ENCODE measurements at regions not wholly inside any gene's neighbourhood (a gene's known extent, or its start where the extent isn't known, plus 50 kb on each side); places are given as distances from the start of the nearest gene placed in this dataset.
"Not testable (repeated sequence)": the region's sequence is repeated elsewhere in the genome, so short reads cannot be mapped to it uniquely, and the experiment has no call there.

- Histone ChIP-seq H3K79me1 (ENCODE audit: low read depth, low read length) (no peaks in the 10 kb centered on the region), H2BK120ac (ENCODE audit: low read depth, low read length) (no peak overlapping the region), H3K9ac (ENCODE audit: low read depth, low read length, poor library complexity) (no peak overlapping the region), H2AK5ac (ENCODE audit: low read depth, low read length) (no peak overlapping the region), H3K27ac (replicated peaks; ENCODE audit: low read length) (no peak overlapping the region), H3K4me1 (ENCODE audit: control insufficient read depth in 2 of 2, insufficient read depth in 1 of 2, low read depth in 1 of 2, low read length in 2 of 2) (no peaks in the 10 kb centered on the region), H3K18ac (ENCODE audit: low read length) (no peak overlapping the region), H3K36me3 (replicated peaks in 1 of 2; ENCODE audit: control insufficient read depth in 2 of 2, insufficient read depth in 2 of 2, low read length in 2 of 2) (no peaks in the 10 kb centered on the region), H2BK15ac (ENCODE audit: low read length) (no peak overlapping the region), H2BK5ac (ENCODE audit: low read length) (no peak overlapping the region), H2BK12ac (ENCODE audit: low read length) (no peak overlapping the region), H3K4ac (ENCODE audit: low read length) (no peak overlapping the region), H3K4me2 (ENCODE audit: insufficient read depth, low read length, poor library complexity, severe bottlenecking) (no peak overlapping the region), H4K8ac (ENCODE audit: low read depth, low read length) (no peak overlapping the region), H3K14ac (ENCODE audit: low read length) (no peak overlapping the region), H3K9me3 (replicated peaks in 1 of 2; ENCODE audit: control insufficient read depth in 2 of 2, insufficient read depth in 1 of 2, low read depth in 1 of 2, low read length in 2 of 2) (no peaks in the 10 kb centered on the region), H3K4me3 (ENCODE audit: low read length in 2 of 2) (no peak overlapping the region), H2AFZ (ENCODE audit: low read length) (no peak overlapping the region), H3K27me3 (ENCODE audit: control insufficient read depth in 3 of 3, insufficient read depth in 3 of 3, low read depth in 1 of 3, low read length in 3 of 3) (no peaks in the 10 kb centered on the region), H3K23ac (ENCODE audit: low read depth, low read length, poor library complexity) (no peak overlapping the region), H4K91ac (ENCODE audit: low read depth, low read length, poor library complexity) (no peak overlapping the region)
- DNase-seq (ENCODE audit: low spot score): no peak
- no CpG with 5 or more reads among the region's 7 CpGs for WGBS, 2 donors (ENCODE audit: extremely low coverage in 2 of 2, insufficient read length in 2 of 2, insufficient replicate concordance in 1 of 2)
Observed at GRCh38 chr12:112627851-112628250, 163.7 kb upstream of the RPH3A start.

GRCh38 chr12:112631974-112632373 is 159.6 kb upstream of the RPH3A start:
- WGBS, 2 donors (ENCODE audit: extremely low coverage in 2 of 2, insufficient read length in 2 of 2, insufficient replicate concordance in 1 of 2): no CpG with 5 or more reads among the region's 2 CpGs

GRCh38 chr12:112635036-112635435 is 156.5 kb upstream of the RPH3A start:
- Histone ChIP-seq H3K9ac (ENCODE audit: low read depth, low read length, poor library complexity) (no peak overlapping the region), H2BK12ac (ENCODE audit: low read length) (no peak overlapping the region), H4K8ac (ENCODE audit: low read depth, low read length) (no peak overlapping the region), H3K18ac (ENCODE audit: low read length) (no peak overlapping the region), H3K27ac (replicated peaks; ENCODE audit: low read length) (no peak overlapping the region), H3K4me3 (ENCODE audit: low read length in 2 of 2) (no peak overlapping the region), H3K14ac (ENCODE audit: low read length) (no peak overlapping the region), H3K79me1 (ENCODE audit: low read depth, low read length) (no peaks in the 10 kb centered on the region), H2AFZ (ENCODE audit: low read length) (no peak overlapping the region), H3K36me3 (replicated peaks in 1 of 2; ENCODE audit: control insufficient read depth in 2 of 2, insufficient read depth in 2 of 2, low read length in 2 of 2) (no peaks in the 10 kb centered on the region), H3K9me3 (replicated peaks in 1 of 2; ENCODE audit: control insufficient read depth in 2 of 2, insufficient read depth in 1 of 2, low read depth in 1 of 2, low read length in 2 of 2) (no peaks in the 10 kb centered on the region), H3K4me1 (ENCODE audit: control insufficient read depth in 2 of 2, insufficient read depth in 1 of 2, low read depth in 1 of 2, low read length in 2 of 2) (no peaks in the 10 kb centered on the region), H2BK5ac (ENCODE audit: low read length) (no peak overlapping the region), H3K4ac (ENCODE audit: low read length) (no peak overlapping the region), H3K27me3 (ENCODE audit: control insufficient read depth in 3 of 3, insufficient read depth in 3 of 3, low read depth in 1 of 3, low read length in 3 of 3) (no peaks in the 10 kb centered on the region), H4K91ac (ENCODE audit: low read depth, low read length, poor library complexity) (no peak overlapping the region), H3K23ac (ENCODE audit: low read depth, low read length, poor library complexity) (no peak overlapping the region), H2BK15ac (ENCODE audit: low read length) (no peak overlapping the region), H2AK5ac (ENCODE audit: low read depth, low read length) (no peak overlapping the region), H2BK120ac (ENCODE audit: low read depth, low read length) (no peak overlapping the region), H3K4me2 (ENCODE audit: insufficient read depth, low read length, poor library complexity, severe bottlenecking) (no peak overlapping the region)
- WGBS, 2 donors (ENCODE audit: extremely low coverage in 2 of 2, insufficient read length in 2 of 2, insufficient replicate concordance in 1 of 2): no CpG with 5 or more reads among the region's 1 CpG
- no peak for DNase-seq (ENCODE audit: low spot score)

More at GRCh38 chr12:112631974-112632373, 159.6 kb upstream of the RPH3A start:
- H3K4me2 ChIP-seq (ENCODE audit: insufficient read depth, low read length, poor library complexity, severe bottlenecking); H3K4ac ChIP-seq (ENCODE audit: low read length); H3K4me3 ChIP-seq (ENCODE audit: low read length in 2 of 2); H3K79me1 ChIP-seq (ENCODE audit: low read depth, low read length); H3K18ac ChIP-seq (ENCODE audit: low read length); H4K91ac ChIP-seq (ENCODE audit: low read depth, low read length, poor library complexity); H2BK15ac ChIP-seq (ENCODE audit: low read length); H2BK120ac ChIP-seq (ENCODE audit: low read depth, low read length); H3K14ac ChIP-seq (ENCODE audit: low read length); H3K9me3 ChIP-seq (replicated peaks in 1 of 2; ENCODE audit: control insufficient read depth in 2 of 2, insufficient read depth in 1 of 2, low read depth in 1 of 2, low read length in 2 of 2); H4K8ac ChIP-seq (ENCODE audit: low read depth, low read length); H2AK5ac ChIP-seq (ENCODE audit: low read depth, low read length); H3K27ac ChIP-seq (replicated peaks; ENCODE audit: low read length); H2BK12ac ChIP-seq (ENCODE audit: low read length); H3K27me3 ChIP-seq (ENCODE audit: control insufficient read depth in 3 of 3, insufficient read depth in 3 of 3, low read depth in 1 of 3, low read length in 3 of 3); DNase-seq (ENCODE audit: low spot score); H3K36me3 ChIP-seq (replicated peaks in 1 of 2; ENCODE audit: control insufficient read depth in 2 of 2, insufficient read depth in 2 of 2, low read length in 2 of 2); H3K9ac ChIP-seq (ENCODE audit: low read depth, low read length, poor library complexity); H3K23ac ChIP-seq (ENCODE audit: low read depth, low read length, poor library complexity); H3K4me1 ChIP-seq (ENCODE audit: control insufficient read depth in 2 of 2, insufficient read depth in 1 of 2, low read depth in 1 of 2, low read length in 2 of 2); H2AFZ ChIP-seq (ENCODE audit: low read length); H2BK5ac ChIP-seq (ENCODE audit: low read length): not testable (repeated sequence)

GRCh38 chr12:112638420-112638819 is 153.1 kb upstream of the RPH3A start:
- H3K4ac ChIP-seq (ENCODE audit: low read length): no peak overlapping the region
- H3K23ac ChIP-seq (ENCODE audit: low read depth, low read length, poor library complexity): no peak overlapping the region
- H2BK15ac ChIP-seq (ENCODE audit: low read length): no peak overlapping the region
- no peak overlapping the region for H2AFZ ChIP-seq (ENCODE audit: low read length)
- H2AK5ac ChIP-seq (ENCODE audit: low read depth, low read length): no peak overlapping the region
- no peak overlapping the region for H4K8ac ChIP-seq (ENCODE audit: low read depth, low read length)
- no CpG with 5 or more reads among the region's 2 CpGs for WGBS, 2 donors (ENCODE audit: extremely low coverage in 2 of 2, insufficient read length in 2 of 2, insufficient replicate concordance in 1 of 2)
- no peak overlapping the region for H3K14ac ChIP-seq (ENCODE audit: low read length)
- no peak overlapping the region for H3K4me3 ChIP-seq (ENCODE audit: low read length in 2 of 2)
- no peak overlapping the region for H2BK5ac ChIP-seq (ENCODE audit: low read length)
- H3K79me1 ChIP-seq (ENCODE audit: low read depth, low read length): no peaks in the 10 kb centered on the region
- no peak overlapping the region for H3K9ac ChIP-seq (ENCODE audit: low read depth, low read length, poor library complexity)
- H3K18ac ChIP-seq (ENCODE audit: low read length): no peak overlapping the region
- no peak overlapping the region for H4K91ac ChIP-seq (ENCODE audit: low read depth, low read length, poor library complexity)
- H3K9me3 ChIP-seq (replicated peaks in 1 of 2; ENCODE audit: control insufficient read depth in 2 of 2, insufficient read depth in 1 of 2, low read depth in 1 of 2, low read length in 2 of 2): no peaks in the 10 kb centered on the region
- no peaks in the 10 kb centered on the region for H3K27me3 ChIP-seq (ENCODE audit: control insufficient read depth in 3 of 3, insufficient read depth in 3 of 3, low read depth in 1 of 3, low read length in 3 of 3)
- H3K4me1 ChIP-seq (ENCODE audit: control insufficient read depth in 2 of 2, insufficient read depth in 1 of 2, low read depth in 1 of 2, low read length in 2 of 2): no peaks in the 10 kb centered on the region
- H2BK12ac ChIP-seq (ENCODE audit: low read length): no peak overlapping the region
- no peaks in the 10 kb centered on the region for H3K36me3 ChIP-seq (replicated peaks in 1 of 2; ENCODE audit: control insufficient read depth in 2 of 2, insufficient read depth in 2 of 2, low read length in 2 of 2)
- H2BK120ac ChIP-seq (ENCODE audit: low read depth, low read length): no peak overlapping the region
- no peak overlapping the region for H3K4me2 ChIP-seq (ENCODE audit: insufficient read depth, low read length, poor library complexity, severe bottlenecking)
- DNase-seq (ENCODE audit: low spot score): no peak
- H3K27ac ChIP-seq (replicated peaks; ENCODE audit: low read length): no peak overlapping the region

Data from neuronal stem cell (in vitro differentiated cells).